GM21529 (cell line): ENCODE measurements at regions not wholly inside any gene's neighbourhood (a gene's known extent, or its start where the extent isn't known, plus 50 kb on each side); places are given as distances from the start of the nearest gene placed in this dataset.

Source experiments
- ATAC-seq: cut with Tn5 transposase; IDR thresholded peaks from one replicate; pipeline ENCODE4 v1.9.1; 2021; ENCODE audit not compliant: unreplicated experiment

DNA sequence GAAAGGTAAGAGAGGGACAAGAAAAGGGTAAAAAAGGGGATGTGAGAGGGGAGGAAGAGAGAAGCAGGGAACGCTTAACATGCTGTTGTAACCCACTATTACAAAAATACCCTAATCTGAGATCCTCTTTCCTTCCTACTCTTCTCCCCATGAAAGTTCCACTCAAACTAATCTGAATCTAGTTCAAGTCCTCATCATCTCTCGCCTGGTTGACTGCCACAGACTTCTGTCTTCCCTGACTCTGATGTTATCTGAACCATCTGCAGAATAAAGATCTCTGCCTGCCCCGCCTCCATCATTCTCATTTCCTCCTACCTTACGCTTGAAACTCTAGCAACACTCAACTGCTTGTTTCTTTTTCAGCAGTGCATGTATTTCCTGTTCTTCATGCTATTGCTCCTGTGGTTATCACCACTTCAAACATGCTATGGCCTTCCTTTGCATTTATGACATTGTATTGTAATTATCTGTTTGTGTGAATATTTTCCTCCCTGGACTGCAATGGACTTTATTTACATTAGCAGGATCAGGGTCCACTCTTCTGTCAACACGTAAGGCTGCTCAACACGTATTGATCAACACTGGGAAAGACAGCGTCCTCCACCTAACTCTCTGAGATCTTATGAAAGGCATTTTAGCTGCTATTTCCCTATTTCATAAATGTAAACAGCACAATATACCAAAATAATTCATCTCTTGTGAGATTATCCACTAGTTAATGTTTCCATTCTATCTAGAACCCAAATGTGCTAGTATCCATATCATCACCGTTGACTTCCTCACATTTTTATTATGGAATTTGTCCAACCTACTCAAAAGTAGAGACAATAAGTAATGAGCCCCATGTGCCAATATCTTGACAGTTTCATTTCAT lies 215.5 kb upstream of the USP25 start:
- peak; percentile 99 for ATAC-seq

DNA sequence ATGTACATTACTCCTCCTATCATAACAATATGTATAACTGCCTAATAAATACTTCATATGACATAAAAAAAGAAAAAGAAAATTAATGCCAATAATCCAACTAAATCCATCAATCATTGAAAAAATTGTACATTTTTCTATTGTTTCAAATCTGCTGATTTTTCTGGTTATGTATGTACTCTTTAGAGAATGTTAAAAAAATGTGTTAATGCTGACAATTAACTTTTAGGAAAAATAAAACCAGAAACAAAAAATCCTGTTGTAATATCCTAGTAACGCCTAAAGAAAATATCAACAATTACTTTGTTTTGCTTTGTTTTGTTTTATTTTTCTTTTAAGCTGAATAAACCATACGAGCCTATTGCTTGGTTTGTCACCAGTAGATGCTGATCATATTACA lies 213.9 kb upstream of the USP25 start:
- ATAC-seq = no peak

DNA sequence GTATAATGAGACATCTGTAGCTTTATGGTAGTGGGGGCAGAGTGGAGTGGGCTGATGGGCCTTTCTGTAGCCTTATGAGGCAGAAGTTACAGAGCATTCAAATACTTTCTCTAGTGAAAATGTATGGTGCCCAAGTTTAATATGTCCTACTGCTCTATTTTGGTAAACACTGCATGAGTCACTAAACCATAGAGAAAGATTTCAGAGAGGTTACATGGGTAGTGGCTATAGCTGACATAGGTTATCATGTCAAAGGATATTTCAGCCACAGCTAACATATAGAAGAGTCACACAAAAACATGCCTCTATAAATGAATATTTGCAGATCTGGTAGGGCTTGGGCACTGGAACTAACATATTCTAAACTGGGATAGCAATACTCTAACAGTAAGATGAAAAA lies 212.4 kb upstream of the USP25 start:
- ATAC-seq = no peak

DNA sequence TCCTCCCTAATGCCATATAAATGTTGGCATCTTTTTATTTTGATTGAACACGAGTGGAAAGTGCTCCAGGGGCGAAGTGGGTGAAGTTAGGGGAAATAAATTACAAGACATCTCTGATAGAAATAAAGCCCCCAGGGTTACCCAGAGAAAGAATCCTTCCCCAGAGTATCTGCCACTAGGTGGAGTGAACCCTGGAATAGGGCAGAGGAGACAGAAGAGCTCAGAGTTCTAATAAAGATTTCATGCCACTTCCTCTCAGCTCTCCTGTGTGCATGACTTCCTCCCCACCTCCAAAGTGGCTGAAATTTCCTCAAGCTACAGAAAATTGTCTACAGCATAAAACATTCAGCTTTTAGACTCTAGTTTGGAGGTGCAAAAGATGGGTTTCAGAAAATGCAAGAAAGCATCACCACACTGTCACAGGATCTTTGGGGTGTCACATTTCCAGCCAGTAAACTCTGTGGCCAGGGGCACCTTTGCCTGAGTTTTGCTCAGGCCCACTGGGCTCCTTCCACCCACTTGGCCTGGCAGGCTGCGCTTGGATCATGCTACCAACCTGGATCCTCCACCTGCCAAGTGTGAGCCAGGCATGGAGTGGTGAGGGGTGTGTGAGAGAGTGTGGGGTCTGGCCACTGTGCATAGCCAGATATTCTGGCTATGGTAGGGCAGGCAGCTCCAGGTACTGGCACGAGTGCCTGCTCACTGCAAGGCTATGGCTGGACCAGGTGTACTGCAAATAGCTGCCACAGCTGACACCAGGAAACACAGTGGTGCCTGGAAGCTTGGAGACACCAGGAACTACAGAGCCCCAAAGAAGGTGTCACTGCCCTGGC lies 208.8 kb upstream of the USP25 start:
- ATAC-seq = no peak

DNA sequence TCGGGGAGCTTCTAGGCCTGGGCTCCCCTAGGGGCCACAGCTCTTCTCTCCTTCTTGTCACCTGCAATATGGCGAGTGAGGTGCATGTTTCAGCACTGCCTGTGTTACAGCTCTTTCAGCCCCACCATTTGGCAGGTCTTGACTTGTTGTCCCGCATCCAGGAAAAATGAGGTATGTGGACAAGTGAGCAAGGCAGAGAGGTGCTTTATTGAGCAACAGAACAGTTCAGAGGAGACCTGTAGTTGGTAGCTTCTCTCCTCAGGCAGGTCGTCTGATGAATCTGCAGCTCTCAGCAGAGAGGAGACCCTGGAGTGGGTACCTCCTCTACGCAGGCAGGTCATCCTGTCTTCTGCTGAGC lies 208.2 kb upstream of the USP25 start:
- no peak for ATAC-seq

DNA sequence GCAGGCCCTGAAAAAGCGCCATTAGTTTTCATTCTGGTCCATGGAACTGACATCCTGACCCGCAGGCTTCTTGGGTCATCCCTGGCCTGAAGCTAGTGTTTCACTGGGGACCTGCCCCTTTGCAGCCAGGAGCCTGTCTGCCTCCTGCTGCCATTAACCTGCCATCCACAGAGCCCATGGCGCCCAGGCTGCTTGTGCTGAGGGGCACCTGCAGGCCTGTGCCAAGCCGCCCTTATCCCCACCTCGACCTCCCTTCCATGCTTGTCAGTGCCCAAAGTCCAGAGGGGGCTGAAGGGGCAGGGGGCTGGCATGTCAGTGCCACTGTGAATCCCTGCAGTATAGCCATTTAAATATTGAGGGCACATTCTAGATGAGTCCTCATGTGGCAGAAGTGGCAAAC lies 207.6 kb upstream of the USP25 start:
- ATAC-seq = no peak

DNA sequence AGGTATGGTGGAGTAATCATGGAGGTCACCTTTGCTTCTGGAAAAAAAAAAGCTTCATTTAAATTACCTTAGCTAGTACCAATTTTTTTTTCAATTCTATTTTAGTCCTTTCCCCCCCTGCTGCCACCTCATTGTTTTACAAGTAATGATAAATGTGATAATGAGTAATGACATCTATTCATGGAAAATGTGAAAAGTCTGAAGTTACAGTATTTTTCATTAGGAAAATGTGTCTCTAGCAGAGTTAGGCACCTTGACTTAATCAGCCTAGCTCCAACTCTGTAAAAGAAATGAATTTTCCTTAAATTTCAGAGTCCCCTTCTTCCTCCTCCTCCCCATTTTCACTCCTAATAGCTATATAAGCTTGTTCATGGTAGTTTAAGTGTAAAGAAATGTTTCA lies 204.9 kb upstream of the USP25 start:
- no peak for ATAC-seq

DNA sequence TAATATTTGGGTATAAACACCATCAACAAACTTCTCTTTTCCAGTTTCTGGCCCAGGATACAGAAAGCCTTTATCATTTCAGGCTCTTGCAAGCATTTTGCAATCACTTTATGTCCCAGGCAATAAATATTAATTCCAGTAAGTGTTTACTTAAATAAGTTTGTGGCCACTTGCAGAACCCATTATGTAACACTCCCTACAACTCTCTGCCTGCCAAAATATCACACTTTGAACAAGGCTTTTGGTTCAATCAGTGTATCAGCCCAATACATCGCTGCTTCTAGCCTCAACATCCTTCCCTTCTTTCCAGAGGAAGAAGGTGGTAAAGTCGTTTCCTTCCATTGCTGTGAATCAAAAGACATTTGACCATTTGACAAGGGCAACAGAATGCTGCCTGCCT lies 203.0 kb upstream of the USP25 start:
- no peak for ATAC-seq

DNA sequence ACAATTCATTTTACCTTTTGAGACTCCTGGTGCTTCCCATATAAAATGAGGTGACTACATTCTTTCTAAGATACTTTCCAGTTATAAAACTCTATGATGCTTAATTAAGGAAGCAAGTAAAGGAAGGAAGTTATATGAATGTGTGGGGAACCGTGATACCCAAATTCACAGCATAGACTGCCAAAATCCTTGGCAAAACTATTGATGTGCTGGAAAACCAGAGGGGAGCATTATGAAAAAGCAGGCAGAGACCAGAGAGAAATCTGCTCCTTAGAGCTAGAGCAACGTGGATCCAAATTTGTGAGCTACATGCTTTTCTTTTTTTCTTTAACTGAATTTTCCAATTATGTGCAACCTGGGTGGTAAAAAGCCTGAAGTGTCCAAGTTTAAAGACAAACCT lies 201.4 kb upstream of the USP25 start:
- no peak for ATAC-seq

DNA sequence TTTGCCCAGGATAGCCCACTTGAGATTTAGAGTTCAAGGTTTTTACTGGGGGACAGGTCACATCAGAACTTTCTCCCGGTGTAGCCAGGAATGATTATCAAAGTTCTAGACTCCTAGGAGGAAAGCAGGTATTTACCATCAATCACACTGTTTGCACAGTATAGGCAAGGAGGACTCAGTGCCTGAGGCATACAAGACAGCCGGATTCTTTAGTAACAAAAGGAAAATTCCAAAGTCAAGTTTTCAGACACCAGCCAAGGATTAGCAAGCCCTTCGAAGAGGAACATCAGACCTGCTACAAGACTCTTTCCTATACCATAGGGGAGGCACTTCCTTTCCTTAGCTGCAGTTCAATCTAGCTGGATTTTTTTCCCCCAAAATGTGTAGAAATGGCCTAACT lies 197.8 kb upstream of the USP25 start:
- ATAC-seq = no peak

DNA sequence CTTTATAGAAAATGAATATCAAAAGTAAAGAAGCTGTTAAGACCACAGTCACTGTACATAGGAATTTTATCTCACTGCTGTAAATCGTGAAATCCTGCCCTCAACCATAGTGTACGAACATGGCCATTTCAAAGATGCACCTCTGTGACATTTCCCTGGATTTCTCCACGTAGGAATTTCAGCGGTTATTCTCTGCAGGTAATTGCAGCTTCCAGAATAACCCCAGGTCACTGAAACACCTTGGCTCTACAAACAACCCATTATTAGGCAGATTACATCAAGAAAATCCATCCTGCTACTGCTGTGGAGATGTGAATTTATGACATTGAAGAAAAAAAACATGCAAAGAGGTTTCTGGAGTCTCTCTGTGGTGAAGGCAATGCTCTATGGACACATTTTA lies 196.2 kb upstream of the USP25 start:
- ATAC-seq = no peak

DNA sequence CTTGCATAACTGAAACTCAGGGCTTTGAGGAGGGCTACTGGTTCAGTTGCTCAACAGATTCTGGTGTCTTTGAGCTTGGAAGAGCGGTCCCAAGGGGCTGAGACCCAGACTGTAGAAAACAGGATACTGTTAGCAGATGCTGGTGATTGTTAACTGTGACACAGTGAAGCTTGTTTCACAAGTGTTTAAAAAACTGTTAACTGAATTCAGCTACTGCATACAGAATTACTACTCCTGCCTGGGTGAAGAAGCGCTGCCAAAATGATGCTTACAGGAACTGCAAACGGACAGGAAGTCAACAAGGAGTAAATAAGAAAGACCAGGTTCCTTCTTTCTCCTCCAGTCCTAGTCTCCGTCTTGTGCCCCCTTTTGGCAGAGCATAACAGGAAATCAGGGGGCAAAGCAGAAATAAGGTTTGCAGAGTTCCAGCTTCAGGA lies 195.3 kb upstream of the USP25 start:
- ATAC-seq = no peak

DNA sequence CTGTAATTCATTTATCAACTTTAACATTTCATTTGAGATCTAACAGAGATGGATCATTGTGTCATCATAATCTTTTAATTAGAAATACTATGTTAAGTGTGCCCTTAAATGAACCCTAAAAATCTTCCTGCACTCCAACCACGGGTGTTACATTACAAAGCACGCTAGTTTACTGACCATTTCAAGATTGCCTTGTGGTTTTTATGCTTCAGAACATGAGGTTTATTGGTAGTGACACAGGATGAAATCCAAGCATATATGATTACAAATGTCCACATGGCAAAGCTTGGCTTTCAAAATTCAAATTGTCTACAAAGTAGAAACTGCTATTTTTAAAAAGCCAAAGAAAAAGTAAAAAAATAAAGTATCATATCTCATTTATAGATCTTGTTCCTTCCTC lies 190.4 kb upstream of the USP25 start:
- no peak for ATAC-seq

DNA sequence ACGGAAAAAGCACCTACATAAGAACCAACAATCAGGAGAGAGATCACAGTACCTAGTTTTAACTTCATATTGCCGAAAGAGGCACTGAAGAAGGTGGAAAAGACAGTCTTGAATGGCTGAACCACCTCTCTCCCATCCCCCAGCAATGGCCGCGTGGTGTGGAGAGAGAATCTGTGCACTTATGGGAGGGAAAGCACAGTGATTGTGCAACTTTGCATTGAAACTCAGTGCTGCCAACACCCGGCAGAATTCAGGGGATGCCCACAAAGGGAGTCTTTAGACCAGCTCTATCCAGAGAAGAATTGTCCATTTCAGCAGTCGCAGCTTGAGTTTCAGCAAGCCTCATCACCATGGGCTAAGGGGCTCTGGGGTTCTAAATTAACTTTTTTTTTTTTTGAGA lies 186.3 kb upstream of the USP25 start:
- no peak for ATAC-seq

DNA sequence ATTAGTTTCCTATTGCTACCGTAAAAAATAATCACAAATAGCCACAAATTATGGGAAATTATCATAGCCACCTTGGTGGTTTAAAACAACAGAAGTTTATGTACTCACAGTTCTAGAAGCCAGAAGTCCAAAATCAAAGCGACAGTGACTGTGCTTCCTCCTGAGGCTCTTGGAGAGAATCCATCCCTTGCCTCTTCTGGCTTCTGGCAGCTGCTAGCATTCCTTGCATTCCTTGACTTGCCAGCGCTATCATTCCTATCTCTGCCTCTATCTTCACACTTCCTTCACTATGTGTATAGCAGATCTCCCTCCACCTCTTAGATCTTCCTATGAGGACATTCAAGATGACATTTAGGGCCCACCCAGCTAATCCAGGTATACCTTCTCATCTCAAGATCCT lies 180.1 kb upstream of the USP25 start:
- ATAC-seq = no peak

DNA sequence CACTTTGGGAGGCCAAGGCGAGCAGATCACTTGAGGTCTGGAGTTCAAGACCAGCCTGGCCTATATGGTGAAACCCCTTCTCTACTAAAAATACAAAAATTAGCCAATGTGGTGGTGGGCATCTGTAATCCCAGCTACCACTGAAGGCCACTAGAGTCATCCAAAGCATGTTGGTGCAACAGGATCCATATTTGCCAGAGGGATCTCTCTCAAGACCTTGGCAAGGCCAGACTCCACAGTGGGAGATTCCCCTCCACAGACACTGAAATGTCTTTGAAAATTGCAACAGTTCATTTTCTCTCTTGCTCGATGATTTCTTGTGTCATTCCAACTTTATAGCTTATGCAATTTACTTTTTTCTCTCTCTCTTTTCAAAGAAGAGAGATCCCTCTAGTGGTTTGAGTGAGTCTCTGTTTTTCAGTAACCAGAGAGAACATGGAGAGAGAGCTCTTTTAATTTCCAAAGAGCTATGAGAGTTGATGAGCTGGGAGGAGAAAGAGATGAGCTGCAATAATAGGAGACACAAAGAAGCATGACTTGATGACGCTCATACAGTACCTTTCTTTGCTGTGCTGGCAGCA lies 176.8 kb upstream of the USP25 start:
- ATAC-seq = no peak

DNA sequence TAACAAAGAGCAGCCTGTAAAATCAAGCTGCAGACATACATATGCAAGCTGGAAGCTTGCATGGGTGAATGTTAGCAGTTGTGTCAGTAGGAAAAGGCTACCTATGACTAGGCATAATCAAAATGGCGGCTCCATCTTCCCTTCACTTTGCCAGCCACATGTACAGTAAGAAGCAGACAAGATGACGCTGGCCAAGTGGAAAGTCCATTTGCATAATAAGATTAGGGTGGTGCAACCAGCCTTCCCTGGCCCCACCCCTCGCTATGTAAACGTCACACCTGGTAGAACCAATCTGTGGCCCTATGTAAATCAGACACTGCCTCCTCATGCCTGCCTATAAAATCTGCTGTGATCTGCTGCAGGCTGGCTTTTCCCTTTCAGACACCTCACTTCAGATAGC lies 171.9 kb upstream of the USP25 start:
- ATAC-seq = no peak

DNA sequence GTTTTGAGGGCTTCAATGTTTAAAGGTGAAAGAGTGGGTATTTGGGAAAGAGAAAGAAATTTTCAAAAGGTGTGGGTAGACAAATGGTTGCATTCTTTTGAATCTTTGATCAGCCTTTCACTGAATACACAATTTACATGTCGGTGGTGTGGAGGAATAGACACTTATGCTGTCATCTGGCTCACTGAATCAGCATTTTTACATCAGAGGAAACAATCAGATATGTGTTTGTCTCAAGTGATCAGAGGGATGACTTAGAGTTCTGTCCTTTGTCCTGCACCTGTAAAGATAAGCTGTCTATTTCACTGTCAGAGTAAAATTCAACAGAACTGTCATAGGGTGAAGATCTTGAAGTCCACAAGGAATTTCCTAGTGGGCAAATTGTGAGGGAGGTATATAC lies 170.9 kb upstream of the USP25 start:
- ATAC-seq = no peak

DNA sequence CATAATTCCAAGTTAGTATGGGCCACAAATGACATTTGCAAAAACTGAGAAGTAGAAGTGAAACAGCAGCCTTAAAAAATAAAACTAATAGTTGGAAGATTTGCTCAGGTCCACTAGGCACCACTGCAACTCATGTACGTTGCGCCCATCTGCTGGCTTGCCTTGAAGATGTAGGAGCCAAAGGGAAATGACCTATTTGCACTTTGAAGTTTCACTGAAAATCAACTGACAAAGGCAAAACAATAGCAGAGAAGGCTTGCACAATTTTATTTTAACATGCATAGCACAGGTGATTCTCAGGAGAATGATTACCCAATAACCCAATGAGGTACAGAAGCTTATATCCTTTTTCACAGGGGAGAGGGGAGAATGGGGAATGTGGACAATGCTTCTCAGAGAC lies 170.1 kb upstream of the USP25 start:
- no peak for ATAC-seq

DNA sequence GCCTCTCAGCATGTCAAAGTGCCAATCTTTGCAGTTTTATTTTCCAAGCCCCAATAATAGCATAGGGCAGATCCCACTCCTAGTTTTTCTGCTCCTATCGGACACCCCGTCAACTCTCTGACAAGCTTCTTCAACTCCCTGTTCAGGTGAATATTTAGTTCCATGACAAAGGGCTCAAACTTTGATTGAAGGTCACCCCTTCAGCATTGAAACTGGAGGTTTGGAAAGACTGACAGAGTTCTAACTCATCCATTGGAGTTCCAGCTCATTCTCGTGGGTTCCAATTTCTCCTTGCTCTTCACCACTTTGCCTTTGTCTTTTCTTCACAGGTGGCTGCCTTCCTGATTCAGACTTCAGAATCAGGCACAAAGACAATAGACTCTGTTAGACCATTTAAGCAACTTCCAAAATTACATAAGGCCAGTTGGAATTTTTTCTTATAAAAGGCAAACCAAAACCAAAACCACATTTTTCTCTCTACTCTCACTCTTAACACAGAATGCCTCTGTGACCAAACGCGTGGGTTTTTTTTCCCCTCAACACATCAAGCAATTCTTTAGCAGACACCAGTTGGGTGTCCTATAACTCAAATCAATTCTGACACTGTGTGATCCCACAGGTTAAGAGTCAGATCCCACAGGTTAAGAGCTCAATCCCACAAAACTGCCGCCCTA lies 169.3 kb upstream of the USP25 start:
- no peak for ATAC-seq

DNA sequence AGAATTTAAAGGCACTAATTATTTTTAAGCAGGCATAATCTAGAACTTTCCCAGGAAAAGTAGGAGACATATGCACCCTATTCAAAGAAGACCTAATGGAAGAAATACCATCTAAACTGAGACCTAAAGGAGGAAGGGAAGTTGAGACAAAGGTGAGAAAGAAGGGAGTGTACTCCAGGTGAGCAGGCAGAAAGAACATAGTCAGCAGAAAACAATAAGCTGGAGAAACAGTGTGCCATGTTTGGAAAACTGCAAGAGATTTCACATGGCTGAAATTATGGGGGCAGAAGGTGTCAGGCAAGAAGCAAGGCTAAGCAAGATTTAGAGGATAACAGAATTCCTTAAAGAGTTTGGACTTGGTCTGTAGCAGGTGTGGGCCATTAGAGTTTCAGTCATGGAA lies 167.0 kb upstream of the USP25 start:
- no peak for ATAC-seq

DNA sequence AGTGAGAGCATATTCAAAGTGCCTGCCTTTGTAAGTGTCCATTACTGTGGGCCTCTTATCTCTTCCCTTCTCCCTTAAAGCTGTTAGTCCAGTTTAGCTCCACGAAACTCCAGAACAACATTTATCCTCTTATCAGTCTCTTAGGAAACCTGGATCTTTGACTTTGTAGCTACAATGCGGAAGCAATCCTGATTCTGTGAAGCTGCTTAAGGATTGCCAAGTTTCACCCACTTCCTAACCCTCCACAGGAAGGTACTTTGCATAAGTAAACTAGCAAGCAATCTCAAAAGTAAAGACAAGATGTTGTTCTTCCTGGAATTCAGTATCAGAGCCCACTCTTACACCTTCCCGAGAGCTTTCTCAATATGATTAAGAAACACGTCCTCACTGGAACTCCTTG lies 164.9 kb upstream of the USP25 start:
- no peak for ATAC-seq
